Heart right ventricle (tissue), 16 donors: ENCODE measurements at regions not wholly inside any gene's neighbourhood (a gene's known extent, or its start where the extent isn't known, plus 50 kb on each side); places are given as distances from the start of the nearest gene placed in this dataset.

ENCODE experiments used
- ATAC-seq, 8 donors: fragments of 200-7000 bp; cut with Tn5 transposase; one replicate each; pipeline ENCODE4 v1.9.1; 2020; ENCODE audit warnings: mild to moderate bottlenecking in 8 of 8, moderate library complexity in 8 of 8, moderate number of reproducible peaks in 1 of 8
- DNase-seq, 2 donors: peaks; one replicate each; pipeline ENCODE4 v3.0.0-alpha.2; 2020
- H3K27ac ChIP-seq, 10 donors: fragments of 200-600 bp; sonication (generic) in 2 of 10; one replicate each; pipeline versions ENCODE4 v1.5.0 to v1.8.0; 2020 to 2022; ENCODE audit warnings: mild to moderate bottlenecking in 3 of 10
- H3K27me3 ChIP-seq, 7 donors: fragments of 200-600 bp; one replicate each; pipeline ENCODE4 v1.8.0; 2021 to 2022; ENCODE audit warnings: mild to moderate bottlenecking in 2 of 7
- H3K36me3 ChIP-seq, 9 donors: fragments of 200-600 bp; sonication (generic) in 1 of 9; one replicate each; pipeline versions ENCODE4 v1.5.0 to v1.8.0; 2020 to 2022; ENCODE audit warnings: mild to moderate bottlenecking in 2 of 9
- H3K4me1 ChIP-seq, 9 donors: fragments of 200-600 bp; sonication (generic) in 1 of 9; one replicate each; pipeline versions ENCODE4 v1.5.0 to v1.8.0; 2020 to 2022; ENCODE audit warnings: mild to moderate bottlenecking in 4 of 9
- H3K4me3 ChIP-seq, 10 donors: fragments of 200-600 bp; sonication (generic) in 2 of 10; one replicate each; pipeline versions ENCODE4 v1.5.0 to v1.8.0; 2020 to 2022; ENCODE audit warnings: mild to moderate bottlenecking in 7 of 10, moderate library complexity in 2 of 10
- H3K9me3 ChIP-seq, 11 donors: fragments of 200-600 bp in 10 of 11; sonication (generic) in 2 of 11; one replicate each; pipeline versions ENCODE4 v1.5.0 to v1.8.0; 2013 to 2022; ENCODE audit warnings: mild to moderate bottlenecking in 2 of 11, control low read depth in 1 of 11, moderate library complexity in 1 of 11
- WGBS, 2 donors: extraction: QIAGEN DNeasy Blood & Tissue Kit; methylation state at CpG; one replicate each; pipeline ENCODE4 v1.1.7; 2013; ENCODE audit warnings: inconsistent platforms in 1 of 2; 5-methylcytosine and 5-hydroxymethylcytosine counted together
- intact Hi-C, 10 donors: fragments of 100-400 bp; cut with DNase I; formaldehyde crosslinking; loops; one replicate each; pipeline versions ENCODE4 v1.11.1 to v1.14.2; 2022
- TF ChIP-seq, protein P1 (sequence below), 9 donors: fragments of 200-600 bp; sonication (generic) in 2 of 9; IDR thresholded peaks; one replicate each; pipeline versions ENCODE4 v1.5.0 to v1.8.0; 2021 to 2022; ENCODE audit warnings: antibody characterized with exemption in 9 of 9, mild to moderate bottlenecking in 5 of 9, moderate library complexity in 1 of 9
- donor health status: Arrhythmogenic right ventricular cardiomyopathy.
- donor health status: ischemic (EF 13 %, LVEDD 7.1; RV severe dilation, severe dysfunction).
- donor health status: healthy with polysubstance abuse.
- donor health status: DM: no; HTN: yes; CAD: no.
- donor health status: DM: no; HTN: no; CAD: no.
- donor health status: ischemic (EF 25% LVEDD 6.9; RV normal size, moderate dysfunction).
- donor health status: ischemic (EF 25% LVEDD 5.7; RV mildly dilated, moderate dysfunction).
- donor health status: healthy.
- donor health status: DM: yes; HTN: yes; CAD: no.
- donor health status: Ischemic cardiomyopathy.
- donor health status: ischemic (EF 35%, LVEDD 5.7; RV mildly dilated, moderate dysfunction).
- donor health status: nonischemic (EF 11% LVEDD 7.7; RV severe dilation, severe dysfunction).
- donor health status: DM: yes; HTN: yes; CAD: no.
- donor health status: PGD.
- donor health status: ischemic (EF 29% LVEDD 5.4; RV normal size, mild dysfunction).
- donor health status: nonischemic (EF 23%, LVEDD 6.1; RV moderate dilation, normal function).

DNA sequence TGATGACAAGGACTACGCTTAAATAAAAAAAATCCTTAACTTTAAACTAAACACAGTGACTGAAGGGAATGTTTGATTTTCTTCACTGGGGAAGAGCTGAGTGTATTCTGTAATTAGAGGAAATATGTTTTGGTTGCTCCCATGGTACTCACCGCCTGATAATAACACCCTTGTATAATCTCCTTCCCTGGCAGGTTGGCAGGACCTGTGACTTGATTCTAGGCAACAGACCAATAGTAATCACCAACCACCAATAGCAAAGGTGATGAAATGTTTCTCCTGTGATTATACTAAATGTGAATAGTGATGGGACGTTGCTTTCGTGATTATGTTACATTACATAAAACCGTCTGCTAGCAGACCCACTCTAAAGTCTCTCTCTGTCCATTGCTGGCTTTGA, 536.8 kb upstream of the CPEB2 start:
- Histone ChIP-seq H3K9me3 (no peaks in the 10 kb centered on the region), H3K4me1 (peaks cover 0 to 8% (median 0%) of the 10 kb centered on the region in 9 donors), H3K27me3 (no peaks in the 10 kb centered on the region), H3K27ac (peak overlapping the region in 5 of 10 donors; percentile 17 to 61 (median 37)), H3K4me3 (no peak overlapping the region), H3K36me3 (no peaks in the 10 kb centered on the region)
- TF ChIP-seq, protein P1, sequence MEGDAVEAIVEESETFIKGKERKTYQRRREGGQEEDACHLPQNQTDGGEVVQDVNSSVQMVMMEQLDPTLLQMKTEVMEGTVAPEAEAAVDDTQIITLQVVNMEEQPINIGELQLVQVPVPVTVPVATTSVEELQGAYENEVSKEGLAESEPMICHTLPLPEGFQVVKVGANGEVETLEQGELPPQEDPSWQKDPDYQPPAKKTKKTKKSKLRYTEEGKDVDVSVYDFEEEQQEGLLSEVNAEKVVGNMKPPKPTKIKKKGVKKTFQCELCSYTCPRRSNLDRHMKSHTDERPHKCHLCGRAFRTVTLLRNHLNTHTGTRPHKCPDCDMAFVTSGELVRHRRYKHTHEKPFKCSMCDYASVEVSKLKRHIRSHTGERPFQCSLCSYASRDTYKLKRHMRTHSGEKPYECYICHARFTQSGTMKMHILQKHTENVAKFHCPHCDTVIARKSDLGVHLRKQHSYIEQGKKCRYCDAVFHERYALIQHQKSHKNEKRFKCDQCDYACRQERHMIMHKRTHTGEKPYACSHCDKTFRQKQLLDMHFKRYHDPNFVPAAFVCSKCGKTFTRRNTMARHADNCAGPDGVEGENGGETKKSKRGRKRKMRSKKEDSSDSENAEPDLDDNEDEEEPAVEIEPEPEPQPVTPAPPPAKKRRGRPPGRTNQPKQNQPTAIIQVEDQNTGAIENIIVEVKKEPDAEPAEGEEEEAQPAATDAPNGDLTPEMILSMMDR (IDR thresholded peaks at IDR 0.05) = no peak
- ATAC-seq (peak; percentile 74 to 99 (median 97)), DNase-seq (peak in 1 of 2 donors; percentile 36)
- 37 to 47% methylated on average over 5 of the region's 5 CpGs for WGBS, 2 donors
- intact Hi-C loops = loop anchor here in 1 of 10 donors (10.0 kb wide), 1 partner anchor 249 kb away; no protein-coding TSS in a partner anchor

DNA sequence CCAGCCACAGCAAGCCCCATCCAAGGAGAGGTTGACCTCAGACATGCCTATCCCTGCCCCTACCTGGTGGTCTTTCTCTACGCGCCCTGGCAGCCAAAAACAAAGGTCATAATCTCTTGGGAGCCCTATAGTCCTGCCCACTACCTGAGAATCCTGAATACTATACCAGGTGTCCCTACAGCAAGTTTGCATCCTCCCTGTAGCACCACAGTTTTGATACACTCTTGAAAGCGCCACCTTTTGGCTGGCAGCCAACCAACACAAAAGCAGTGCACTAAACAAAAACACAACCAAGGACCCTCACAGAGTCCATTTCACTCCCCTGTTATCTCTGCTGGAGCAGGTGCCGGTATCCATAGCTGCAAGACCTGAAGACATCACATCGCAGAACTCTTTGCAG, 523.8 kb upstream of the CPEB2 start:
- H3K4me1 ChIP-seq = no peaks in the 10 kb centered on the region
- TF ChIP-seq, protein P1 (IDR thresholded peaks at IDR 0.05) = no peak
- no peak overlapping the region for H3K4me3 ChIP-seq
- ATAC-seq (no peak), DNase-seq (no peak)
- WGBS, 2 donors = 90 to 91% methylated on average over 5 of the region's 5 CpGs
- H3K27me3 ChIP-seq = no peaks in the 10 kb centered on the region
- no peak overlapping the region for H3K27ac ChIP-seq
- intact Hi-C loops = no loop called here
- H3K9me3 ChIP-seq = peaks cover 0 to 3% (median 0%) of the 10 kb centered on the region in 11 donors
- no peaks in the 10 kb centered on the region for H3K36me3 ChIP-seq

DNA sequence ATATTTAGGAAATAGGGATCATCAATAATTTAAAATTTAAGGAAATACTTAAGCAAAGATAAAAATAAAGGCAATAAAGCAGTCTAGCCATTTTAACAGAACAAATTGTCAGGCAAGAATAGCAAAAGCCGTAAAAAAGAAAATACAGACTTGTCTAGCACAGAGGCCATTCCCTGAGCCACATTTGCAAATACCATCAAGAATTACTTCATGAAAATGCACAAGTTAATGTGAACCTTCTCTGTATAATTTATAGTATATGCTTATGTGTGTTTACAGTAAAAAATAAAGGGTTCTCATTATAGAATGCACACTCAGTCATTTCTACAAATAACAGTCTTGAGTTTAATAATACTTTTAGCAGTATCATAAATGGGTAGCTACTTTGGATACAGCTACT, 505.9 kb upstream of the CPEB2 start:
- ATAC-seq = no peak
- Histone ChIP-seq H3K27ac (no peak overlapping the region), H3K9me3 (peaks cover 0 to 20% (median 0%) of the 10 kb centered on the region in 11 donors), H3K4me3 (no peak overlapping the region), H3K27me3 (peaks cover 0 to 5% (median 0%) of the 10 kb centered on the region in 7 donors), H3K4me1 (no peaks in the 10 kb centered on the region), H3K36me3 (no peaks in the 10 kb centered on the region)
- TF ChIP-seq, protein P1 (IDR thresholded peaks at IDR 0.05) = no peak
- DNase-seq = no peak
- 95 to 97% methylated on average over 1 of the region's 1 CpG for WGBS, 2 donors
- intact Hi-C loops = no loop called here

DNA sequence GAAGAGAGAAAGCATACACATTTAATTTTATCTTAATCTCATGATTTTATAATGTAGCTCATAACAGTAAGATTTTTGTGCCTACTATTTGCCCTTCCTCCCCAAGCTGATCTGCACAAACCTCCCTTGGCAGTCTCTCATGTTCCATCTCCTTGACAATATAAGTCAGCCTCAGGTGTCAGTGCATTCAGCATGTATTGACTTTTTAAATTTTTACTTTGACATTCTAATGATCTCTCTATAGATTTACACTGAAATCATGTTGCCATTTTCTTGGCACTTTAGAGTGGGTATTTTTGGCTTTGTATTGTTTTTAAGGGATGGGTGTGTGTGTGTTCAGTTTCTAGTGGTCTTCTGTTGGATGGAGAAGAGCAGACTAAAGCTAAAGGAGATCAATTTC, 505.3 kb upstream of the CPEB2 start:
- TF ChIP-seq, protein P1 (IDR thresholded peaks at IDR 0.05) = no peak
- H3K36me3 ChIP-seq = no peaks in the 10 kb centered on the region
- H3K4me3 ChIP-seq = no peak overlapping the region
- DNase-seq (no peak), ATAC-seq (no peak)
- H3K27ac ChIP-seq = no peak overlapping the region
- no peaks in the 10 kb centered on the region for H3K4me1 ChIP-seq
- intact Hi-C loops = no loop called here
- H3K9me3 ChIP-seq = peaks cover 0 to 20% (median 0%) of the 10 kb centered on the region in 11 donors
- peaks cover 0 to 5% (median 0%) of the 10 kb centered on the region in 7 donors for H3K27me3 ChIP-seq
